Right lobe of liver (tissue), 4 donors: ENCODE measurements at regions not wholly inside any gene's neighbourhood (a gene's known extent, or its start where the extent isn't known, plus 50 kb on each side); places are given as distances from the start of the nearest gene placed in this dataset.

Experiments
- POLR2A ChIP-seq: fragments of 450-650 bp; IDR thresholded peaks from one replicate; pipeline ENCODE4 v1.6.1; 2017; ENCODE audit warnings: antibody characterized with exemption, mild to moderate bottlenecking
- TF ChIP-seq, protein P1 (sequence below), 4 donors: fragments of 200-600 bp in 3 of 4; fragments of 450-650 bp in 1 of 4; IDR thresholded peaks; one replicate each; pipeline versions ENCODE4 v1.5.1 to v1.8.0; 2016 to 2022; ENCODE audit warnings: antibody characterized with exemption in 4 of 4, mild to moderate bottlenecking in 2 of 4
- donor health status: DM: no; HTN: no; CAD: no.
- donor health status: DM: no; HTN: no; CAD: no.
- donor health status: DM: no; HTN: yes; CAD: no.

DNA sequence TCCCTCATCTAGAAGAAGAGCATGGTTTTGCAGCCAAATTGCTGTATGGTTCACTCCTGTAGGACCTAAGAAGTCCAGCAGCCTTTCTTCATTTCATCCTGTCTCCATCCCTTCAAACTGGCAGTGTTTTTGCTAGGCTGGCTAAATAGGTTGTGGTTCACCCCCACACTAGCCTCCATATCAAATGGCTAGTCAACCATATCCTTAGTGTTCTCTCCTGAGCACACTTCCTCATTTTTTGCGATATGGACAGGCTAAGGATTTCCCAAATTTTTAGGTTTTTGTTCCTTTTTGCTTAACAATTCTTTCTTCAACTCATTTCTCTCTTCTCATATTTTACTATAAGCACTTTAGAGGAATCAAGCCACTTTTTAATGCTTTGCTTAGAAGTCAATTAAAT is 98.8 kb upstream of the NOCT start:
- no peak for TF ChIP-seq POLR2A
- TF ChIP-seq, protein P1, sequence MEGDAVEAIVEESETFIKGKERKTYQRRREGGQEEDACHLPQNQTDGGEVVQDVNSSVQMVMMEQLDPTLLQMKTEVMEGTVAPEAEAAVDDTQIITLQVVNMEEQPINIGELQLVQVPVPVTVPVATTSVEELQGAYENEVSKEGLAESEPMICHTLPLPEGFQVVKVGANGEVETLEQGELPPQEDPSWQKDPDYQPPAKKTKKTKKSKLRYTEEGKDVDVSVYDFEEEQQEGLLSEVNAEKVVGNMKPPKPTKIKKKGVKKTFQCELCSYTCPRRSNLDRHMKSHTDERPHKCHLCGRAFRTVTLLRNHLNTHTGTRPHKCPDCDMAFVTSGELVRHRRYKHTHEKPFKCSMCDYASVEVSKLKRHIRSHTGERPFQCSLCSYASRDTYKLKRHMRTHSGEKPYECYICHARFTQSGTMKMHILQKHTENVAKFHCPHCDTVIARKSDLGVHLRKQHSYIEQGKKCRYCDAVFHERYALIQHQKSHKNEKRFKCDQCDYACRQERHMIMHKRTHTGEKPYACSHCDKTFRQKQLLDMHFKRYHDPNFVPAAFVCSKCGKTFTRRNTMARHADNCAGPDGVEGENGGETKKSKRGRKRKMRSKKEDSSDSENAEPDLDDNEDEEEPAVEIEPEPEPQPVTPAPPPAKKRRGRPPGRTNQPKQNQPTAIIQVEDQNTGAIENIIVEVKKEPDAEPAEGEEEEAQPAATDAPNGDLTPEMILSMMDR (IDR thresholded peaks at IDR 0.05), result no peak
